IPS-NIHi7 (cell line): ENCODE measurements at regions not wholly inside any gene's neighbourhood (a gene's known extent, or its start where the extent isn't known, plus 50 kb on each side); places are given as distances from the start of the nearest gene placed in this dataset.

Experiments used
- DNase-seq: peaks from one replicate; pipeline ENCODE4 v3.0.0; 2012; ENCODE audit warnings: mixed read lengths; ENCODE audit errors: extremely low spot score

GRCh38 chr1:29457496-29458368 is 221.4 kb downstream of the PTPRU start:
- no peak for DNase-seq

DNA sequence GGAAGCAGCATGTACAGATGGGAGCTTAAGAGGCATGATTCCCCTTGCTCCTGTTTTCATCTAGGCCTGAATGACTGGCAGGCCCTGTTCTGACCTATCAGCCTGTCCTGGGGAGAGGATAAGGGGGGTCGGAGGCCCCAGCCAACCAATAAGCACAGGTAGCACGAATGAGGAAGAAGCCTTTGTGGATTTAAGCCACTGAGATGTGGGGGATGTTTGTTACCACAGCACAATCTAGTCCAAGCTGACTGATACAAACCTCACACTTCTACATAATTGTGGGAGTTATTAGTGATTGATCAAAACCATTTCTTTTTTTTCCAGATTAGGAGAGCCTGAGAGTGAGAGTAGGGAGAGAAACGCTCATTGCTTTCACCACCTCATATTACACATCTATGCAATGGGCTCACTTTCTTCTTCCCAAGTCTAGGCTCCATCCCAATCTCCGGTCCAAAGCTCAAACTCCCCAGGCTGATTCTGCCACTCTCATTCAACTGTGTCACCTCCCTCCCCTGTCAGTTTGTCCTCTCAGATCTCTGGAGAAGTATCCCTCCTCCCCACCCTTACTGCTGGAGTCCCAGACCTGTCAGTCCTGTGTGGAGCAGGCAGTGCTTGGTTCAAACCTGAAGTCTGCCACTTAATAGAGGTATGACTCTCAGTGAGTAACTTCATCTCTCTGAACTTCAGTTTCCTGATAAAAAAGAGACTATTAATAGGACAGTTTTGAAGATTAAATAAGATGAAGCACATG is 220.5 kb downstream of the PTPRU start:
- no peak for DNase-seq

GRCh38 chr1:29455781-29456180 is 219.5 kb downstream of the PTPRU start:
- DNase-seq: no peak

GRCh38 chr1:29454616-29455380 is 218.5 kb downstream of the PTPRU start:
- no peak for DNase-seq

DNA sequence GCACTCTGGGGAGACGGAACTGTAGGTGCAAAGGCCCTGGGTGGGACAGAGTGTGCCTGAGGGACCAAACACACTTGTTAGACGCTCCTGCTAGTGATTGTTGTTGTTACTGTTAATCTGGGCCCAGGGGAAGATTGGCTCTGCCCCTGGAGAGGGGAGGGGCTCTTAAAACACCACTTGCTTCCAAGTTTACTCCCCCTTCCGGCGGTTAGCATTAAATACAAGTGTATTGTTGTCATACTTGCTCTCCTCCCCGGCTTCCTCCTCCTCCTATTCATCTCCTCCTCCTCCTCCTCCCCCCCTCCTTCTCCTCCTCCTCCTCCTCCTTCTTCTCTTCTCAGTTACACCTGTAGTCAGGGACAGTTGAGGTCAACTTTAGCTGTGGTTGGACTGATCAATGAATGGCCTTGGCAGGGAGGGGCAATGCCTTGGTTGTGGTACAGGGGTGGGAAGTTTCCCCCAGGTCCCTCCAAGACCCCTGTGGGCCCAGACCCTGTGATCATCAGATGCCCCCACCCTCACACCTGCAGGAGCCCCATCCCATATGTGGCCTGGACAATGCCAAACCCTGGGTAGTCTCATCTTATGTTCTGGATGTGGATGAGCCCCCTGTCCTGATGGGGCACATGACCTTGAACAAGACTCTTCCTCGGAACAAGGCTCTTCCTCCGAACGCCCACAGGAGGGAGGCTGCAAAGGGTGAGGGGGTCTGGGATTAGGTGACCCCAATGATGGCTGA is 217.3 kb downstream of the PTPRU start:
- DNase-seq: peak; percentile 89

DNA sequence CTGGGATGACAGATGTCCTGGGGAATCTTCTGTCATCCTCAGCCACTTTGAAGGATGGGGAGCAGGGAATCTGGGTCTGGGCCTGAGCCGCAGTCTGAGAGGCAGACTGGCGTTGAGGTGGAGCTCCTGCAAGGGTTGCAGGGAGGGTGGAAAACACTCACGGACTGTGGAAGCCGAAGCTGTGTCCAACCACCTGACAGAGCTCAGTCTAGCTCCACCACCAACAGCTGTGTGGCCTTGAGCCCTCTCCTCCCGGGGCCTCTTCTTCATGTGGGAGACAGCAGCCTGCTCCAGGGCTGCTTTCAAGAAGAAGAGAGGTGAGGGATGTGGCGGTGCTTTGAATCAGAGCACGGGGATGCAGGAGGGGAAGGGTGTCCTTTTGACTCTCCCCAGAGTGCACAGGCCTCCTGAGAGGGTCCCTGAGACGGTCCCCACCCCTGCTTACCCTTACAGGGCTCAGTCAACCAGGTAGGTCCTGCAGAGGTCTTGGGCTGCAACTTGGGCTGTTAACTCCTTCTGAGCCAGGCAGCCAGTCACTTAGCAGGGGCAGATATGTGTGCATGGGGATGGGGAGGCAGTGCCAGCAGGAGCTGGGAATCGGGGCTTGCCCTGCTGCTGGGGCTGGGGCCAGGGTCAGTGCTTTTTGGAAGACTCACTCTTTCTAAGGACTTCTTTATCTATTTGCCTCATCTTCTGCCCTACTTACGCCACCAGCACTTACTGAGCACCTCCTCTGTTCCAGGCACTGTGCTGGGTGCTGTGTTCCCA is 216.3 kb downstream of the PTPRU start:
- DNase-seq: no peak

DNA sequence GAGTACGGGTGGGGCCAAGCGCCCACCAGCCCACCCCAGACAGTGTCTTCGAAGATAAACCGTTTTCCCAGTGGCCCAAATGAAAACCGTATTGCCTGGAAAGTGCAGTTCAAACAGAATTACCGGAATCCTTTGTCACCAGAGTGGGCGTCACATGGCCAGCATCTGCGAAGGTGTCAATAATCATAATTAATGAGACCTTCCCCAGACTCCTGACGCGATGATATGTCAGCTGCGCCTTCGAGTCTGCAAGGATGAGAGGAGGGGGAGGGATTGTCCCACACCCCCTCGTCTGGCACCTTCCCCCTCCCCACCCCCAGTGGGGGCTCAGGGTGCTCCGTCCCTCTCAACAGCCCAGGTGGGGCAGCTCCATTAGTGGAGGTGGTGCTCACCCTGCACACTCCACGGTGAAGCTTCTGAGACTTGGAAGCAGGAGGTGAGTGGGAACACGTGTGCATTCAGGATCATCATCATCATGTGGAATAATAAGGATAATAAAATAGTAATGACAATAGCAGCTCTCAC is 215.1 kb downstream of the PTPRU start:
- DNase-seq: no peak

- no peak for DNase-seq
These were observed 214.3 kb downstream of the PTPRU start for GRCh38 chr1:29450591-29450990.

- no peak for DNase-seq
These were observed 212.3 kb downstream of the PTPRU start for GRCh38 chr1:29448456-29449235.

- no peak for DNase-seq
These were observed 211.0 kb downstream of the PTPRU start for GRCh38 chr1:29447368-29447767.

DNA sequence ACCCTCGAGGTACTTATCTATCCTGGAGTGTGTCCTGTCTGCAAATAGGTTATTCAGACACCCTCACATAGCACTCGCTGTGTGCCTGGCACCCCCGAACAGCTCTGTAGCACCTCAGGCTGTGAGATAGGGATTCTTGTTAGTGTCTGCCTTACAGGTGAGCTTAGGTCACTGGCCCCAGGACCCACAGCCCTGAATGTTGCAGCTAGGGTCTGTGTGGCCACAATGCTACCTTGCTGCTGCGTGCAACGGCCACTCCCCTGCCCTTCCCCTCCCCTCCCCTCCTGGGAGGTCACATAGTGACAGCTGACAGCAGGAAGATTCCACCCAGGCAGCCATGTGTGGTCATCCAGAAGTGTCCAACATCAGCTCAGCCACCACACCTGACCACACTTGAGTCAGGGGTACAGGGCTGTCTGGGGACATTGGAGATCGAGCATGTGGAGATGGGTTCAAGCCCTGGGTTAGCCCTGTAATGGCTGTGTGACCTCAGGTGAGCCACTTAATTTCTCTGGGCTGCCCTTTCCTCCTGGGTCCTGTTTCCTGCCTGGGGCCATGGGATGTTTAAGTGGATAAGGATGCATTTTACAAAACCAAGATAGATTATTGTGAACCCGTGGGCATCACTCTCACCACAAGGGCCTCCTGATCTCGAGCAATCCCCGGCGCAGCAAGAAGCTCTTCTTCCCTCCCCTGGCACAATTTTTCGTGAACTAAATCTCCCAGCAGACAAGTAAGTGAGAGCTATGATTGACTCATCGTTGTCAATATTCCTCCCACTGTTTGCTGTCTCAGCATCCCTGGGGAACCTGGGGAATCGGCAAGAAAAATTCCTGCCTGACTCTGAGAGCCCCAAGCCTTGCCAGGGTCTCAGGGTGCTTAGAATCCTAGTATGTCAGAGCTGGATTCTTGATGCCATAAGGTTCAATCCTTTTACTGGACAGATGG is 208.7 kb downstream of the PTPRU start:
- DNase-seq: no peak

DNA sequence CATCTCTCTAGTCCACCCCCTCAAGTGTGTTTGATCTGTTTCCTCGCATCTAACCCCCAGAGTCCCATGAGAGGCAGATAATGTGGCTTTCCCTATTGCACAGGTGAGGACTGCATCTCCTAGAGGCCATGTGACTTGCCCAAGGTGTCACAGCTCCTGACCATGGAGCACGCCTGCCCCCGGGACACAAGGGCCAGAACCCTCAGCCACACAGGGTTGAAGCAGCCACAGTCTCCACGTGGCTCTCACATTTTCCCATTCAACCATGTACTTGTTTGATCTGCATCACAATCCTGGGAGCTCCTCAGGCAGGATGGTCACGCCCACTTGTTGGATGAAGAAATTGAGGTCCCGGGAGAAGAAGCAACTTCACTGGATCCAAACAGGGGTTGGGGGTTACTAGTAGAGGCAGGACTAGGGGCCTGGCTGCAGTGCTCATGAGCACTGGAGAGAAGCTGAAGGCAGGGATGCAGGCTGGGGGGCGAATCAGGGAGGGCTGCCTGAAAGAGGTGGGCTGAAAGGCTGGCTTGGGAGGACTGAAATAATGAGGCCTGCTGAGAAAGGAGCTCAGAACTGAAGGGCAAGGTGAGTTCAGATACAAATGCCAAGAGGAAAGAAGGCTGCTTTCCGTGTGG is 207.9 kb downstream of the PTPRU start:
- no peak for DNase-seq

DNA sequence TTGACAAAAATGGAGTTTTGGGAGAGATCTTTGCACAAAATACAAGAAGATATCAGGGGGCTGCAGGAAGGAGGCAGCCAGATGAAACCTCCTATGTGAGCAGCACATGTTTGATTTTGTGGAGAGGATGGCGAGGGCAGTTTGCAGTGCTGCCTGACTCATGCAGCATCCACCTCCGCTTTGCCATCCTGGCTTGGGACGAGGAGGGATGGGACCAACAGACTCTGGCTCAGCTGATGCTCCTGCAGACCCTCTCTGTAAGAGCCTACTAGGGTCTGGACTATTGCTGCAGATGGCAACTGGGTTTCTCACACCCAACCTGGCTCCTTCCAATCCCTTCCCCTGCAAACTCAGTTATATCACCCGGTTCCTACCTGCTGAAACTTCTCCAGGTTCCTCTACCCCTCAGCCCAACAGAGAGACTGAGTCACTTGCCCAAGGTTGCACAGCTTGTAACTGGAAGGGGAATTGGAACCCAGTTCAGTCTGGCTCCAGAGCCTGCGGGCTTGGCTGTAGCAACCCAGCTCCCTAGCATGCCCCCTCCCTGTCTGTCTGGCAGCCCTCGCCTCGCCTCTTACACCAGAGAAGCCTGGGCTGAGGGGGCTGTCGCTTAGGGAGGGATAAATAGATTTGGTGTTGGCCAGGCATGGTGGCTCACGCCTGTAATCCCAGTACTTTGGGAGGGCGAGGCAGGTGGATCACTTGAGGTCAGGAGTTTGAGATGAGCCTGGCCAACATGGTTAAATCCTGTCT is 205.8 kb downstream of the PTPRU start:
- DNase-seq: no peak

GRCh38 chr1:29439615-29440014 is 203.3 kb downstream of the PTPRU start:
- DNase-seq: no peak

DNA sequence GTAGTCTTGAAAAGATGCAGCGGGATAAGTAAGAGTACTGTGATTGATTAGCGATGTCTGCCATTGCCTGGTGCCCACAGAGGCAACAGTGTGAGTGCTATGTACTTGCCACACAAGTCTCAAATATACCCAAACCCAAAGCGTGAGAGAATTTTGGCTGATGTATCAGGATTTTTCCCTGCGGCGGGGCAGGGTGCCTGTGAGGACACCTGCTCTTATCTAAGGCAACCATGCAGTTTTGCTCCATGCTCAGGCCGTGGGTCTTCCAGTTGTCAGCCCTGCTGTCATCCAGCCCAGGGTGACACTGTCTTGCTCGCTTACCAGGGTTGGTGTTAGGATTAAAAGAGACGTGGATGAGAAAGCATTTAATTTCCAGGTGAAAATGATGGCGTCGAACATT is 202.7 kb downstream of the PTPRU start:
- no peak for DNase-seq

- no peak for DNase-seq
These were observed 201.6 kb downstream of the PTPRU start for GRCh38 chr1:29437946-29438345.

GRCh38 chr1:29436181-29436785 is 200.0 kb downstream of the PTPRU start:
- DNase-seq: no peak
